Stomach (tissue), 4 donors: ENCODE measurements at regions not wholly inside any gene's neighbourhood (a gene's known extent, or its start where the extent isn't known, plus 50 kb on each side); places are given as distances from the start of the nearest gene placed in this dataset.

Source experiments
- CTCF ChIP-seq, 7 experiments: fragments of 450-650 bp in 4 of 7; fragments of 200-600 bp in 3 of 7; sonication (generic) in 3 of 7; IDR thresholded peaks; one replicate each; pipeline ENCODE4 v1.5.1; 2016 to 2019; ENCODE audit warnings: antibody characterized with exemption in 7 of 7, control low read depth in 2 of 7, mild to moderate bottlenecking in 1 of 7
- EP300 ChIP-seq: sonication (generic); formaldehyde crosslinking; IDR thresholded peaks from one replicate; pipeline ENCODE4 v1.6.1; 2017; ENCODE audit warnings: antibody characterized with exemption
- POLR2A ChIP-seq, 4 donors: fragments of 450-650 bp; IDR thresholded peaks; one replicate each; pipeline ENCODE4 v1.6.1; 2016; ENCODE audit warnings: antibody characterized with exemption in 4 of 4, control low read depth in 2 of 4, mild to moderate bottlenecking in 1 of 4, moderate library complexity in 1 of 4
- POLR2AphosphoS5 ChIP-seq, 3 donors: sonication (generic); formaldehyde crosslinking; IDR thresholded peaks; one replicate each; pipeline ENCODE4 v1.6.1; 2016; ENCODE audit warnings: antibody characterized with exemption in 3 of 3

- TF ChIP-seq CTCF (IDR thresholded peaks at IDR 0.05) (no peak), POLR2A (IDR thresholded peaks at IDR 0.05) (no peak), POLR2AphosphoS5 (IDR thresholded peaks at IDR 0.05) (no peak), EP300 (no peak)
These were observed 571.1 kb downstream of the LMO4 start for GRCh38 chr1:87899746-87900145.
